AG10803 (cell line): ENCODE measurements at regions not wholly inside any gene's neighbourhood (a gene's known extent, or its start where the extent isn't known, plus 50 kb on each side); places are given as distances from the start of the nearest gene placed in this dataset.

Experiments used
- DNase-seq: peaks from one replicate; pipeline ENCODE4 v3.0.0; 2010; ENCODE audit warnings: low read depth
- H3K4me3 ChIP-seq: 2 replicates; pipeline ENCODE4 v1.5.1; 2011; ENCODE audit warnings: mild to moderate bottlenecking, low read length, control low read depth
- CTCF ChIP-seq: conservative IDR thresholded peaks from 2 replicates; pipeline ENCODE4 v1.5.1; 2011; ENCODE audit warnings: mild to moderate bottlenecking, low read length, control low read depth, inconsistent platforms

- H3K4me3 ChIP-seq, result no peak overlapping the region
- DNase-seq, result no peak
- no peak for TF ChIP-seq CTCF
These were observed 312.4 kb upstream of the SPHKAP start for GRCh38 chr2:228493852-228494251.

GRCh38 chr2:228479014-228479413 lies 297.5 kb upstream of the SPHKAP start:
- TF ChIP-seq CTCF, result no peak
- H3K4me3 ChIP-seq, result no peak overlapping the region
- DNase-seq, result no peak

- H3K4me3 ChIP-seq, result no peak overlapping the region
- peak; percentile 38 for DNase-seq
- no peak for TF ChIP-seq CTCF
These were observed 293.0 kb upstream of the SPHKAP start for GRCh38 chr2:228474466-228474865.

GRCh38 chr2:228469721-228470120 lies 288.2 kb upstream of the SPHKAP start:
- no peak overlapping the region for H3K4me3 ChIP-seq
- no peak for TF ChIP-seq CTCF
- DNase-seq, result no peak

- no peak for DNase-seq
- no peak overlapping the region for H3K4me3 ChIP-seq
- no peak for TF ChIP-seq CTCF
These were observed 285.4 kb upstream of the SPHKAP start for GRCh38 chr2:228466851-228467250.

GRCh38 chr2:228465408-228465807 lies 283.9 kb upstream of the SPHKAP start:
- TF ChIP-seq CTCF, result no peak
- no peak overlapping the region for H3K4me3 ChIP-seq
- no peak for DNase-seq

GRCh38 chr2:228458364-228458763 lies 276.9 kb upstream of the SPHKAP start:
- no peak overlapping the region for H3K4me3 ChIP-seq
- no peak for DNase-seq
- no peak for TF ChIP-seq CTCF
